MM.1S (cell line): ENCODE measurements at regions not wholly inside any gene's neighbourhood (a gene's known extent, or its start where the extent isn't known, plus 50 kb on each side); places are given as distances from the start of the nearest gene placed in this dataset.

Source experiments
- EZH2 ChIP-seq: fragments of 300-600 bp; sonication (generic); optimal IDR thresholded peaks from 2 replicates; pipeline ENCODE3; 2017; ENCODE audit warnings: low read depth, mild to moderate bottlenecking, antibody characterized with exemption, low read length, mixed read lengths
- EZH2phosphoT487 ChIP-seq: fragments of 300-600 bp; sonication (generic); IDR thresholded peaks from 2 replicates; pipeline ENCODE4 v1.6.1; 2018; ENCODE audit warnings: antibody characterized with exemption, low read length
- TF ChIP-seq, protein P1 (sequence below): fragments of 300-600 bp; sonication (generic); IDR thresholded peaks from 2 replicates; pipeline ENCODE4 v1.5.1; 2016; ENCODE audit warnings: antibody characterized with exemption, low read length, mixed read lengths

DNA sequence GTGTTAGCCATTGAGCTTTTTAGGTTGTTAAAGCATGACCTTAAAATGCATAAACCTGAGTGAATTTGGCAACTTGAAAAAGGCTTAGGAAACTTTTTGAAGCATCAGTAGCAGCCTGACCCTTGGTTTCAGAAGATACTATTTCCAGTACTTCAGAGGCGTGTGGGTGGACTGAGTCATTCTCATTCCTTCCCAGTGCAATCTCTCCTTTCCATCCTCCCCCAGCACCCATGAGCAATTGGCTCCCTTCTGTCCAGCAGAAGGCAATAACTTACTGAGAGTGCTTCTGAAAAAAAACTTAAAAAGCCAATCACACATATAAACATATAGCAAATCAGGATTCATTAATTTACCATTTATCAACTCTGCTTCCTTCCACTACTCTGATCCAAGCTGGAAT is 299.3 kb upstream of the STXBP6 start:
- TF ChIP-seq, protein P1, sequence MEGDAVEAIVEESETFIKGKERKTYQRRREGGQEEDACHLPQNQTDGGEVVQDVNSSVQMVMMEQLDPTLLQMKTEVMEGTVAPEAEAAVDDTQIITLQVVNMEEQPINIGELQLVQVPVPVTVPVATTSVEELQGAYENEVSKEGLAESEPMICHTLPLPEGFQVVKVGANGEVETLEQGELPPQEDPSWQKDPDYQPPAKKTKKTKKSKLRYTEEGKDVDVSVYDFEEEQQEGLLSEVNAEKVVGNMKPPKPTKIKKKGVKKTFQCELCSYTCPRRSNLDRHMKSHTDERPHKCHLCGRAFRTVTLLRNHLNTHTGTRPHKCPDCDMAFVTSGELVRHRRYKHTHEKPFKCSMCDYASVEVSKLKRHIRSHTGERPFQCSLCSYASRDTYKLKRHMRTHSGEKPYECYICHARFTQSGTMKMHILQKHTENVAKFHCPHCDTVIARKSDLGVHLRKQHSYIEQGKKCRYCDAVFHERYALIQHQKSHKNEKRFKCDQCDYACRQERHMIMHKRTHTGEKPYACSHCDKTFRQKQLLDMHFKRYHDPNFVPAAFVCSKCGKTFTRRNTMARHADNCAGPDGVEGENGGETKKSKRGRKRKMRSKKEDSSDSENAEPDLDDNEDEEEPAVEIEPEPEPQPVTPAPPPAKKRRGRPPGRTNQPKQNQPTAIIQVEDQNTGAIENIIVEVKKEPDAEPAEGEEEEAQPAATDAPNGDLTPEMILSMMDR: no peak
- TF ChIP-seq EZH2 (no peak), EZH2phosphoT487 (no peak)
